Activated B cell treated with CpG ODN at 0.5 μM for 24 hours (primary cell): ENCODE measurements at regions not wholly inside any gene's neighbourhood (a gene's known extent, or its start where the extent isn't known, plus 50 kb on each side); places are given as distances from the start of the nearest gene placed in this dataset.
"Not testable (repeated sequence)": the region's sequence is repeated elsewhere in the genome, so short reads cannot be mapped to it uniquely, and the experiment has no call there.

Source experiments
- ATAC-seq: fragments of 200-7000 bp; cut with Tn5 transposase; one replicate; pipeline ENCODE4 v1.10.0; 2021; ENCODE audit warnings: low read depth, mild to moderate bottlenecking, moderate library complexity
- CTCF ChIA-PET: fragments of 350-600 bp; sonication (Branson Sonifier 250); formaldehyde crosslinking; loops from one replicate; lab custom pipeline; 2021; ENCODE audit warnings: antibody characterized with exemption; lab: Charles Lee
- POLR2A ChIA-PET: fragments of 350-600 bp; sonication (Branson Sonifier 250); formaldehyde crosslinking; loops from one replicate; lab custom pipeline; 2021; ENCODE audit warnings: antibody characterized with exemption; lab: Charles Lee
- DNase-seq: peaks from one replicate; pipeline ENCODE4 v3.0.0; 2022
- H3K27ac Mint-ChIP-seq: one replicate; pipeline ENCODE4 v1.8.0; 2020; ENCODE audit warnings: mixed read lengths
- H3K27me3 Mint-ChIP-seq: one replicate; pipeline ENCODE4 v1.8.0; 2021; ENCODE audit warnings: mixed read lengths
- H3K36me3 Mint-ChIP-seq: one replicate; pipeline ENCODE4 v1.8.0; 2021; ENCODE audit warnings: low read depth, mixed read lengths
- H3K4me1 Mint-ChIP-seq: one replicate; pipeline ENCODE4 v1.8.0; 2021; ENCODE audit warnings: mixed read lengths
- H3K4me3 Mint-ChIP-seq: one replicate; pipeline ENCODE4 v1.8.0; 2020; ENCODE audit warnings: mild to moderate bottlenecking, mixed read lengths
- H3K9me3 Mint-ChIP-seq: one replicate; pipeline ENCODE4 v1.8.0; 2020; ENCODE audit warnings: mixed read lengths
- CTCF ChIP-seq: fragments of 200-600 bp; IDR thresholded peaks from one replicate; pipeline ENCODE4 v1.8.0; 2022; ENCODE audit warnings: antibody characterized with exemption, mild to moderate bottlenecking
- intact Hi-C: fragments of 100-400 bp; cut with micrococcal nuclease; formaldehyde crosslinking; loops from one replicate; pipeline ENCODE4 v1.15.1; 2024

- H3K9me3 Mint-ChIP-seq: no peaks in the 10 kb centered on the region
- intact Hi-C loops: no loop called here
- POLR2A ChIA-PET: no interaction called here
- ATAC-seq (no peak), DNase-seq (no peak)
- TF ChIP-seq CTCF: no peak
- no peak overlapping the region for H3K27ac Mint-ChIP-seq
- no peaks in the 10 kb centered on the region for H3K36me3 Mint-ChIP-seq
- no peaks in the 10 kb centered on the region for H3K4me1 Mint-ChIP-seq
- CTCF ChIA-PET: no interaction called here
- H3K27me3 Mint-ChIP-seq: peaks cover 14% of the 10 kb centered on the region
- H3K4me3 Mint-ChIP-seq: no peak overlapping the region
These were observed 249.9 kb upstream of the HDAC4 start for GRCh38 chr2:239650674-239651073.

GRCh38 chr2:239649309-239649708 lies 248.5 kb upstream of the HDAC4 start:
- H3K9me3 Mint-ChIP-seq: no peaks in the 10 kb centered on the region
- intact Hi-C loops: no loop called here
- no peaks in the 10 kb centered on the region for H3K4me1 Mint-ChIP-seq
- H3K4me3 Mint-ChIP-seq: no peak overlapping the region
- CTCF ChIA-PET: no interaction called here
- H3K36me3 Mint-ChIP-seq: no peaks in the 10 kb centered on the region
- no peak overlapping the region for H3K27ac Mint-ChIP-seq
- ATAC-seq (no peak), DNase-seq (no peak)
- POLR2A ChIA-PET: no interaction called here
- H3K27me3 Mint-ChIP-seq: peaks cover 14% of the 10 kb centered on the region
- TF ChIP-seq CTCF: no peak

GRCh38 chr2:239648607-239649006 lies 247.8 kb upstream of the HDAC4 start:
- Mint-ChIP-seq H3K27ac (no peak overlapping the region), H3K4me1 (no peaks in the 10 kb centered on the region), H3K36me3 (no peaks in the 10 kb centered on the region), H3K27me3 (peaks cover 14% of the 10 kb centered on the region), H3K9me3 (no peaks in the 10 kb centered on the region), H3K4me3 (no peak overlapping the region)
- ChIA-PET CTCF (no interaction called here), POLR2A (no interaction called here)
- TF ChIP-seq CTCF: no peak
- intact Hi-C loops: no loop called here
- DNase-seq (no peak), ATAC-seq (no peak)

- DNase-seq (no peak), ATAC-seq (no peak)
- H3K27me3 Mint-ChIP-seq: peaks cover 14% of the 10 kb centered on the region
- intact Hi-C loops: no loop called here
- no peak for TF ChIP-seq CTCF
- H3K36me3 Mint-ChIP-seq: no peaks in the 10 kb centered on the region
- ChIA-PET CTCF (no interaction called here), POLR2A (no interaction called here)
- H3K27ac Mint-ChIP-seq: no peak overlapping the region
- no peak overlapping the region for H3K4me3 Mint-ChIP-seq
- H3K9me3 Mint-ChIP-seq: no peaks in the 10 kb centered on the region
- no peaks in the 10 kb centered on the region for H3K4me1 Mint-ChIP-seq
These were observed 246.4 kb upstream of the HDAC4 start for GRCh38 chr2:239647052-239647819.

GRCh38 chr2:239646184-239646583 lies 245.4 kb upstream of the HDAC4 start:
- intact Hi-C loops: no loop called here
- H3K27me3 Mint-ChIP-seq: peaks cover 14% of the 10 kb centered on the region
- ChIA-PET CTCF (no interaction called here), POLR2A (no interaction called here)
- H3K27ac Mint-ChIP-seq: no peak overlapping the region
- no peak for ATAC-seq
- no peak overlapping the region for H3K4me3 Mint-ChIP-seq
- no peaks in the 10 kb centered on the region for H3K9me3 Mint-ChIP-seq
- DNase-seq: no peak
- TF ChIP-seq CTCF: no peak
- no peaks in the 10 kb centered on the region for H3K4me1 Mint-ChIP-seq
- no peaks in the 10 kb centered on the region for H3K36me3 Mint-ChIP-seq

- POLR2A ChIA-PET, DNase-seq, CTCF ChIA-PET: not testable (repeated sequence)
These were observed 243.8 kb upstream of the HDAC4 start for GRCh38 chr2:239644594-239644993.

More at GRCh38 chr2:239644594-239644993, 243.8 kb upstream of the HDAC4 start:
- H3K4me1 Mint-ChIP-seq, intact Hi-C loops, ATAC-seq, H3K4me3 Mint-ChIP-seq, H3K27ac Mint-ChIP-seq, H3K36me3 Mint-ChIP-seq, H3K9me3 Mint-ChIP-seq: not testable (repeated sequence)
- H3K27me3 Mint-ChIP-seq: peaks cover 14% of the 10 kb centered on the region
